A549 (cell line): ENCODE measurements at regions not wholly inside any gene's neighbourhood (a gene's known extent, or its start where the extent isn't known, plus 50 kb on each side); places are given as distances from the start of the nearest gene placed in this dataset.

ENCODE experiments used
- ATAC-seq, 2 experiments: fragments of 200-7000 bp in 1 of 2; fragments of >200 bp in 1 of 2; cut with Nextera tagmentation in 1 of 2; cut with Tn5 transposase in 1 of 2; 3 replicates each; pipeline versions ENCODE4 v1.8.0 to v1.9.1; 2018 to 2020; ENCODE audit warnings: mild to moderate bottlenecking in 1 of 2, moderate library complexity in 1 of 2
- CTCF ChIA-PET: fragments of 300-600 bp; sonication (Branson Sonifier 250); formaldehyde crosslinking; extraction: SDS; loops from one replicate; lab custom pipeline; 2021; ENCODE audit warnings: antibody characterized with exemption, inconsistent platforms; lab: Yijun Ruan, JAX
- POLR2A ChIA-PET: fragments of 350-600 bp; formaldehyde crosslinking; extraction: SDS; loops from one replicate; lab custom pipeline; 2021; ENCODE audit warnings: antibody characterized with exemption, inconsistent platforms; lab: Yijun Ruan, JAX
- DNase-seq, 2 experiments: peaks; one replicate each; pipeline versions ENCODE4 v3.0.0 to v3.0.0-alpha.2; 2011 to 2016; ENCODE audit warnings: low read depth in 1 of 2, low spot score in 1 of 2
- FAIRE-seq: peaks from 2 replicates; lab custom pipeline; 2011; peaks lifted over from hg19 to GRCh38; lab: Jason Lieb, UNC
- H3K27ac ChIP-seq, 2 experiments: fragments of >200 bp; sonication (Bioruptor Twin); formaldehyde crosslinking; 3 replicates each; pipeline ENCODE4 v1.5.1; 2016 to 2017
- H3K4me1 ChIP-seq: fragments of >200 bp; sonication (Bioruptor Twin); formaldehyde crosslinking; 3 replicates; pipeline ENCODE4 v1.6.1; 2016
- H3K4me2 ChIP-seq: fragments of >200 bp; sonication (Bioruptor Twin); formaldehyde crosslinking; 3 replicates; pipeline ENCODE4 v1.6.1; 2016
- H3K4me3 ChIP-seq: fragments of >200 bp; sonication (Bioruptor Twin); formaldehyde crosslinking; 3 replicates; pipeline ENCODE4 v1.5.1; 2016
- H3K9me3 ChIP-seq: fragments of >200 bp; sonication (Bioruptor Twin); formaldehyde crosslinking; 3 replicates; pipeline ENCODE4 v1.6.1; 2016
- BCL3 ChIP-seq: fragments of >200 bp; sonication (Bioruptor Twin); formaldehyde crosslinking; IDR thresholded peaks from 3 replicates; pipeline ENCODE4 v1.6.1; 2016
- CTCF ChIP-seq: fragments of >200 bp; sonication (Bioruptor Twin); formaldehyde crosslinking; IDR thresholded peaks from 3 replicates; pipeline ENCODE4 v1.5.1; 2016
- EHMT2 ChIP-seq: fragments of 200-600 bp; sonication (generic); IDR thresholded peaks from 2 replicates; pipeline ENCODE4 v1.6.1; 2016; ENCODE audit warnings: antibody characterized with exemption, low read depth, mild to moderate bottlenecking, moderate library complexity
- HDAC2 ChIP-seq: fragments of 200-600 bp; sonication (generic); IDR thresholded peaks from 2 replicates; pipeline ENCODE4 v1.6.1; 2016
- HMGXB4 ChIP-seq: fragments of 250-450 bp; sonication (Bioruptor Pico); IDR thresholded peaks from 2 replicates; pipeline ENCODE4 v1.5.0; 2021; ENCODE audit warnings: mild to moderate bottlenecking, moderate library complexity, borderline replicate concordance
- HOXB13 ChIP-seq: fragments of 250-450 bp; sonication (Bioruptor Pico); IDR thresholded peaks from 2 replicates; pipeline ENCODE4 v1.5.0; 2020; ENCODE audit warnings: low read depth, mild to moderate bottlenecking, moderate library complexity
- HOXB5 ChIP-seq: fragments of 250-450 bp; sonication (Bioruptor Pico); IDR thresholded peaks from 2 replicates; pipeline ENCODE4 v1.5.0; 2020; ENCODE audit warnings: mild to moderate bottlenecking, moderate library complexity
- JUN ChIP-seq, 2 experiments: fragments of >200 bp; sonication (Bioruptor Twin); formaldehyde crosslinking; IDR thresholded peaks; 2 replicates in 1 of 2; 3 replicates in 1 of 2; pipeline ENCODE4 v1.6.1; 2016 to 2017
- KDM5A ChIP-seq: fragments of 200-600 bp; sonication (generic); IDR thresholded peaks from 2 replicates; pipeline ENCODE4 v1.6.1; 2016; ENCODE audit warnings: antibody characterized with exemption, mild to moderate bottlenecking
- MAFK ChIP-seq: fragments of 450-650 bp; IDR thresholded peaks from 2 replicates; pipeline ENCODE4 v1.6.1; 2014; ENCODE audit not compliant: partially characterized antibody
- MAZ ChIP-seq: fragments of 150-350 bp; IDR thresholded peaks from 2 replicates; pipeline ENCODE4 v1.6.1; 2014; ENCODE audit warnings: antibody characterized with exemption, low read depth, low read length, borderline replicate concordance
- MYC ChIP-seq: IDR thresholded peaks from 2 replicates; pipeline ENCODE4 v1.6.1; 2012; ENCODE audit warnings: mild to moderate bottlenecking, inconsistent platforms, low read length, improper control_type of control experiment, borderline replicate concordance
- NFE2L2 ChIP-seq: fragments of 150-350 bp; conservative IDR thresholded peaks from 2 replicates; pipeline ENCODE4 v1.6.1; 2014; ENCODE audit warnings: low read length
- NR3C1 ChIP-seq: fragments of >200 bp; sonication (Bioruptor Twin); formaldehyde crosslinking; IDR thresholded peaks from 3 replicates; pipeline ENCODE4 v1.6.1; 2017
- POLR2A ChIP-seq: IDR thresholded peaks from 2 replicates; pipeline ENCODE4 v1.6.1; 2012; ENCODE audit warnings: mild to moderate bottlenecking, low read length
- RAD21 ChIP-seq, 2 experiments: fragments of >200 bp in 1 of 2; sonication (Bioruptor Twin) in 1 of 2; formaldehyde crosslinking in 1 of 2; IDR thresholded peaks in 1 of 2; conservative IDR thresholded peaks in 1 of 2; 2 replicates in 1 of 2; 3 replicates in 1 of 2; pipeline ENCODE4 v1.6.1; 2012 to 2018; ENCODE audit warnings: inconsistent platforms in 1 of 2
- RARB ChIP-seq: fragments of 250-450 bp; sonication (Bioruptor Pico); IDR thresholded peaks from 2 replicates; pipeline ENCODE4 v1.8.0; 2021; ENCODE audit warnings: mild to moderate bottlenecking, moderate library complexity
- REST ChIP-seq: fragments of 200-600 bp; sonication (generic); IDR thresholded peaks from 2 replicates; pipeline ENCODE4 v1.6.1; 2016; ENCODE audit warnings: antibody characterized with exemption, mild to moderate bottlenecking, moderate library complexity
- RNF2 ChIP-seq: fragments of 200-600 bp; sonication (generic); IDR thresholded peaks from 2 replicates; pipeline ENCODE4 v1.6.1; 2016; ENCODE audit warnings: low read depth, mild to moderate bottlenecking, antibody characterized with exemption, moderate library complexity, borderline replicate concordance
- ZC3H11A ChIP-seq: fragments of 450-650 bp; IDR thresholded peaks from 2 replicates; pipeline ENCODE4 v1.6.1; 2014; ENCODE audit warnings: antibody characterized with exemption, mild to moderate bottlenecking
- ZSCAN20 ChIP-seq: fragments of 250-450 bp; sonication (Bioruptor Pico); IDR thresholded peaks from 2 replicates; pipeline ENCODE4 v1.8.0; 2022; ENCODE audit warnings: mild to moderate bottlenecking, moderate library complexity
- WGBS: methylation state at CpG from one replicate; pipeline ENCODE4 v1.1.6; 2017; ENCODE audit errors: missing lambda C conversion rate; 5-methylcytosine and 5-hydroxymethylcytosine counted together

GRCh38 chr15:77839456-77839855, 206.7 kb upstream of the LINGO1 start:
- no peaks in the 10 kb centered on the region for H3K9me3 ChIP-seq
- CTCF ChIA-PET, result interaction anchor here (0.7 to 9.1 kb wide), 3 partner anchors 15 to 18 kb away, joined by 3 to 122 read pairs (median 15); no protein-coding TSS in a partner anchor
- no peak overlapping the region for H3K4me3 ChIP-seq
- FAIRE-seq (no peak), DNase-seq (no peak), ATAC-seq (no peak)
- POLR2A ChIA-PET, result no interaction called here
- 58% methylated on average over 8 of the region's 8 CpGs for WGBS
- H3K27ac ChIP-seq, result no peak overlapping the region
- TF ChIP-seq HOXB5 (CRISPR knock-in tag), result no peak
- peaks cover 14% of the 10 kb centered on the region for H3K4me1 ChIP-seq
- H3K4me2 ChIP-seq, result no peak overlapping the region

GRCh38 chr15:77838595-77838994, 205.9 kb upstream of the LINGO1 start:
- TF ChIP-seq CTCF (no peak), REST (no peak)
- TF ChIP-seq, all 56 proteins: peak for 0
- CTCF ChIA-PET, result interaction anchor here (0.7 to 9.1 kb wide), 4 partner anchors 16 to 731 kb away, joined by 3 to 122 read pairs (median 9); partner anchors contain the start of gene LINGO1
- peaks cover 14% of the 10 kb centered on the region for H3K4me1 ChIP-seq
- H3K4me2 ChIP-seq, result no peak overlapping the region
- DNase-seq, result no peak
- POLR2A ChIA-PET, result no interaction called here
- H3K4me3 ChIP-seq, result no peak overlapping the region
- H3K27ac ChIP-seq, result no peak overlapping the region
- no peak for ATAC-seq
- WGBS, result 93% methylated on average over 4 of the region's 4 CpGs
- no peaks in the 10 kb centered on the region for H3K9me3 ChIP-seq
- FAIRE-seq, result no peak

GRCh38 chr15:77838061-77838460, 205.3 kb upstream of the LINGO1 start:
- TF ChIP-seq NFE2L2, result no peak
- no peak for TF ChIP-seq POLR2A
- no peak overlapping the region for H3K27ac ChIP-seq
- peaks cover 14% of the 10 kb centered on the region for H3K4me1 ChIP-seq
- no peaks in the 10 kb centered on the region for H3K9me3 ChIP-seq
- CTCF ChIA-PET, result interaction anchor here (0.7 to 9.1 kb wide), 6 partner anchors 16 to 731 kb away, joined by 3 to 122 read pairs (median 8); partner anchors contain the start of gene LINGO1
- DNase-seq (no peak), FAIRE-seq (no peak), ATAC-seq (no peak)
- POLR2A ChIA-PET, result no interaction called here
- no peak overlapping the region for H3K4me3 ChIP-seq
- H3K4me2 ChIP-seq, result no peak overlapping the region
- 77% methylated on average over 8 of the region's 10 CpGs for WGBS

- no peaks in the 10 kb centered on the region for H3K9me3 ChIP-seq
- H3K4me3 ChIP-seq, result no peak overlapping the region
- DNase-seq (no peak), ATAC-seq (no peak), FAIRE-seq (no peak)
- POLR2A ChIA-PET, result no interaction called here
- H3K4me1 ChIP-seq, result peaks cover 14% of the 10 kb centered on the region
- no peak overlapping the region for H3K27ac ChIP-seq
- H3K4me2 ChIP-seq, result no peak overlapping the region
- WGBS, result 77% methylated on average over 5 of the region's 6 CpGs
- CTCF ChIA-PET, result interaction anchor here (0.8 to 9.1 kb wide), 5 partner anchors 15 to 204 kb away, joined by 3 to 122 read pairs (median 9); partner anchors contain the start of gene LINGO1
- TF ChIP-seq EHMT2 (no peak), ZC3H11A (no peak), MAFK (no peak), KDM5A (no peak), POLR2A (no peak), ZSCAN20 (CRISPR knock-in tag) (no peak), BCL3 (no peak), RNF2 (no peak), RAD21 (conservative IDR thresholded peaks at IDR 0.05 in 1 of 2, IDR thresholded peaks at IDR 0.05 in 1 of 2) (no peak), MYC (no peak), HMGXB4 (CRISPR knock-in tag) (no peak), RARB (no peak), JUN (IDR thresholded peaks at IDR 0.05) (no peak), HDAC2 (no peak), NR3C1 (no peak), HOXB13 (CRISPR knock-in tag) (no peak), MAZ (no peak)
Observed at GRCh38 chr15:77837649-77838025, 204.9 kb upstream of the LINGO1 start.
